A549 (cell line): ENCODE measurements at regions not wholly inside any gene's neighbourhood (a gene's known extent, or its start where the extent isn't known, plus 50 kb on each side); places are given as distances from the start of the nearest gene placed in this dataset.

Source experiments
- ATAC-seq, 2 experiments: fragments of 200-7000 bp in 1 of 2; fragments of >200 bp in 1 of 2; cut with Nextera tagmentation in 1 of 2; cut with Tn5 transposase in 1 of 2; 3 replicates each; pipeline versions ENCODE4 v1.8.0 to v1.9.1; 2018 to 2020; ENCODE audit warnings: mild to moderate bottlenecking in 1 of 2, moderate library complexity in 1 of 2
- CTCF ChIA-PET: fragments of 300-600 bp; sonication (Branson Sonifier 250); formaldehyde crosslinking; extraction: SDS; loops from one replicate; lab custom pipeline; 2021; ENCODE audit warnings: antibody characterized with exemption, inconsistent platforms; lab: Yijun Ruan, JAX
- POLR2A ChIA-PET: fragments of 350-600 bp; formaldehyde crosslinking; extraction: SDS; loops from one replicate; lab custom pipeline; 2021; ENCODE audit warnings: antibody characterized with exemption, inconsistent platforms; lab: Yijun Ruan, JAX
- DNase-seq, 2 experiments: peaks; one replicate each; pipeline versions ENCODE4 v3.0.0 to v3.0.0-alpha.2; 2011 to 2016; ENCODE audit warnings: low read depth in 1 of 2, low spot score in 1 of 2
- FAIRE-seq: peaks from 2 replicates; lab custom pipeline; 2011; peaks lifted over from hg19 to GRCh38; lab: Jason Lieb, UNC
- H3K27ac ChIP-seq, 2 experiments: fragments of >200 bp; sonication (Bioruptor Twin); formaldehyde crosslinking; 3 replicates each; pipeline ENCODE4 v1.5.1; 2016 to 2017
- H3K4me1 ChIP-seq: fragments of >200 bp; sonication (Bioruptor Twin); formaldehyde crosslinking; 3 replicates; pipeline ENCODE4 v1.6.1; 2016
- H3K4me2 ChIP-seq: fragments of >200 bp; sonication (Bioruptor Twin); formaldehyde crosslinking; 3 replicates; pipeline ENCODE4 v1.6.1; 2016
- H3K4me3 ChIP-seq: fragments of >200 bp; sonication (Bioruptor Twin); formaldehyde crosslinking; 3 replicates; pipeline ENCODE4 v1.5.1; 2016
- H3K9me3 ChIP-seq: fragments of >200 bp; sonication (Bioruptor Twin); formaldehyde crosslinking; 3 replicates; pipeline ENCODE4 v1.6.1; 2016
- CBX2 ChIP-seq: fragments of 200-600 bp; sonication (generic); IDR thresholded peaks from 2 replicates; pipeline ENCODE4 v1.6.1; 2016; ENCODE audit warnings: low read depth, mild to moderate bottlenecking, borderline replicate concordance
- CBX8 ChIP-seq: fragments of 200-600 bp; sonication (generic); IDR thresholded peaks from 2 replicates; pipeline ENCODE4 v1.6.1; 2016
- FOSB ChIP-seq: fragments of 250-450 bp; sonication (Bioruptor Pico); IDR thresholded peaks from 2 replicates; pipeline ENCODE4 v1.5.0; 2020; ENCODE audit warnings: mild to moderate bottlenecking, moderate library complexity
- HEYL ChIP-seq: fragments of 250-450 bp; sonication (Bioruptor Pico); IDR thresholded peaks from 2 replicates; pipeline ENCODE4 v1.8.0; 2021; ENCODE audit warnings: mild to moderate bottlenecking, moderate library complexity
- HOXB13 ChIP-seq: fragments of 250-450 bp; sonication (Bioruptor Pico); IDR thresholded peaks from 2 replicates; pipeline ENCODE4 v1.5.0; 2020; ENCODE audit warnings: low read depth, mild to moderate bottlenecking, moderate library complexity
- JUN ChIP-seq, 2 experiments: fragments of >200 bp; sonication (Bioruptor Twin); formaldehyde crosslinking; IDR thresholded peaks; 2 replicates in 1 of 2; 3 replicates in 1 of 2; pipeline ENCODE4 v1.6.1; 2016 to 2017
- NPAS2 ChIP-seq: fragments of 250-450 bp; sonication (Bioruptor Pico); IDR thresholded peaks from 2 replicates; pipeline ENCODE4 v1.8.0; 2022; ENCODE audit warnings: mild to moderate bottlenecking, moderate library complexity, borderline replicate concordance
- NR3C1 ChIP-seq: fragments of >200 bp; sonication (Bioruptor Twin); formaldehyde crosslinking; IDR thresholded peaks from 3 replicates; pipeline ENCODE4 v1.6.1; 2017
- POLR2A ChIP-seq: IDR thresholded peaks from 2 replicates; pipeline ENCODE4 v1.6.1; 2012; ENCODE audit warnings: mild to moderate bottlenecking, low read length
- RFX5 ChIP-seq: fragments of 450-650 bp; IDR thresholded peaks from 2 replicates; pipeline ENCODE4 v1.7.1; 2014; ENCODE audit warnings: antibody characterized with exemption, mild to moderate bottlenecking, moderate library complexity
- RNF2 ChIP-seq: fragments of 200-600 bp; sonication (generic); IDR thresholded peaks from 2 replicates; pipeline ENCODE4 v1.6.1; 2016; ENCODE audit warnings: low read depth, mild to moderate bottlenecking, antibody characterized with exemption, moderate library complexity, borderline replicate concordance
- TFCP2L1 ChIP-seq: fragments of 250-450 bp; sonication (Bioruptor Pico); IDR thresholded peaks from 2 replicates; pipeline ENCODE4 v1.5.0; 2021; ENCODE audit warnings: mild to moderate bottlenecking
- TP53 ChIP-seq: fragments of 250-450 bp; sonication (Bioruptor Pico); IDR thresholded peaks from 2 replicates; pipeline ENCODE4 v1.5.0; 2021; ENCODE audit warnings: mild to moderate bottlenecking, moderate library complexity
- WGBS: methylation state at CpG from one replicate; pipeline ENCODE4 v1.1.6; 2017; ENCODE audit errors: missing lambda C conversion rate; 5-methylcytosine and 5-hydroxymethylcytosine counted together
- TF ChIP-seq, protein P1 (sequence below): fragments of 450-650 bp; IDR thresholded peaks from 2 replicates; pipeline ENCODE4 v1.6.1; 2014; ENCODE audit warnings: antibody characterized with exemption
- TF ChIP-seq, protein P2 (sequence below): IDR thresholded peaks from 2 replicates; pipeline ENCODE4 v1.6.1; 2012
- TF ChIP-seq, protein P3 (sequence below): IDR thresholded peaks from 2 replicates; pipeline ENCODE4 v1.6.1; 2012
- TF ChIP-seq, protein P4 (sequence below): fragments of >200 bp; sonication (Bioruptor Twin); formaldehyde crosslinking; IDR thresholded peaks from 3 replicates; pipeline ENCODE4 v1.6.1; 2016
- TF ChIP-seq, protein P5 (sequence below): fragments of >200 bp; sonication (Bioruptor Twin); formaldehyde crosslinking; IDR thresholded peaks from 2 replicates; pipeline ENCODE4 v1.6.1; 2016
- TF ChIP-seq, protein P6 (sequence below): fragments of 250-450 bp; sonication (Bioruptor Pico); IDR thresholded peaks from 2 replicates; pipeline ENCODE4 v1.5.0; 2020; ENCODE audit warnings: low read depth, mild to moderate bottlenecking, moderate library complexity

DNA sequence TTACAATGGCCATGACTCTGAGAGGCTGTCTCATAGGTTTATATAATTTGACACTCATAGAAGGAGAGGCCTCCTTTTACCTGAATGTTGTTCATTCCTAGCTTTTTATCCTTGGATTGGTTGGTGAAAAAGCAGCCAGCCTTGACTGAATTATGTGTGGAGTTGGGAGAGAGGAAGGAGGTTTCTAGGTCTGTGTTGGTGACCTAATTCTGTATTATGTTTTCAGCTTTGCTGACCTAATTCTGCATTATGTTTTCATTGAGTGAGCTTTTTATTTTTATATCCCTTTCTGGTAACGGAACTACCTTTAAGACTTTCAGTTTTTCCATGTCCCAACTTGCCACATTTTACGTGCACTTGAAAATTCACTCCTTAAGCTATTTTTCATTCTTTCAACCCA is 59.1 kb upstream of the RNF144B start:
- ChIA-PET POLR2A (no interaction called here), CTCF (interaction anchor here (4.8 kb wide), 1 partner anchor 175 kb away, joined by 25 read pairs; no protein-coding TSS in a partner anchor)
- Histone ChIP-seq H3K27ac (no peak overlapping the region), H3K4me1 (no peaks in the 10 kb centered on the region), H3K9me3 (no peaks in the 10 kb centered on the region), H3K4me3 (no peak overlapping the region), H3K4me2 (no peak overlapping the region)
- no peak for FAIRE-seq
- TF ChIP-seq HEYL = no peak
- TF ChIP-seq, protein P1, sequence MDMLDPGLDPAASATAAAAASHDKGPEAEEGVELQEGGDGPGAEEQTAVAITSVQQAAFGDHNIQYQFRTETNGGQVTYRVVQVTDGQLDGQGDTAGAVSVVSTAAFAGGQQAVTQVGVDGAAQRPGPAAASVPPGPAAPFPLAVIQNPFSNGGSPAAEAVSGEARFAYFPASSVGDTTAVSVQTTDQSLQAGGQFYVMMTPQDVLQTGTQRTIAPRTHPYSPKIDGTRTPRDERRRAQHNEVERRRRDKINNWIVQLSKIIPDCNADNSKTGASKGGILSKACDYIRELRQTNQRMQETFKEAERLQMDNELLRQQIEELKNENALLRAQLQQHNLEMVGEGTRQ = no peak
- TF ChIP-seq, protein P2, sequence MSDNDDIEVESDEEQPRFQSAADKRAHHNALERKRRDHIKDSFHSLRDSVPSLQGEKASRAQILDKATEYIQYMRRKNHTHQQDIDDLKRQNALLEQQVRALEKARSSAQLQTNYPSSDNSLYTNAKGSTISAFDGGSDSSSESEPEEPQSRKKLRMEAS = no peak
- TF ChIP-seq, protein P3, sequence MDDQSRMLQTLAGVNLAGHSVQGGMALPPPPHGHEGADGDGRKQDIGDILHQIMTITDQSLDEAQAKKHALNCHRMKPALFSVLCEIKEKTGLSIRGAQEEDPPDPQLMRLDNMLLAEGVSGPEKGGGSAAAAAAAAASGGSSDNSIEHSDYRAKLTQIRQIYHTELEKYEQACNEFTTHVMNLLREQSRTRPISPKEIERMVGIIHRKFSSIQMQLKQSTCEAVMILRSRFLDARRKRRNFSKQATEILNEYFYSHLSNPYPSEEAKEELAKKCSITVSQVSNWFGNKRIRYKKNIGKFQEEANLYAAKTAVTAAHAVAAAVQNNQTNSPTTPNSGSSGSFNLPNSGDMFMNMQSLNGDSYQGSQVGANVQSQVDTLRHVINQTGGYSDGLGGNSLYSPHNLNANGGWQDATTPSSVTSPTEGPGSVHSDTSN = no peak
- TF ChIP-seq, protein P4, sequence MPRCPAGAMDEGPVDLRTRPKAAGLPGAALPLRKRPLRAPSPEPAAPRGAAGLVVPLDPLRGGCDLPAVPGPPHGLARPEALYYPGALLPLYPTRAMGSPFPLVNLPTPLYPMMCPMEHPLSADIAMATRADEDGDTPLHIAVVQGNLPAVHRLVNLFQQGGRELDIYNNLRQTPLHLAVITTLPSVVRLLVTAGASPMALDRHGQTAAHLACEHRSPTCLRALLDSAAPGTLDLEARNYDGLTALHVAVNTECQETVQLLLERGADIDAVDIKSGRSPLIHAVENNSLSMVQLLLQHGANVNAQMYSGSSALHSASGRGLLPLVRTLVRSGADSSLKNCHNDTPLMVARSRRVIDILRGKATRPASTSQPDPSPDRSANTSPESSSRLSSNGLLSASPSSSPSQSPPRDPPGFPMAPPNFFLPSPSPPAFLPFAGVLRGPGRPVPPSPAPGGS = no peak
- no peak for DNase-seq
- 83% methylated on average over 2 of the region's 2 CpGs for WGBS
- no peak for ATAC-seq

DNA sequence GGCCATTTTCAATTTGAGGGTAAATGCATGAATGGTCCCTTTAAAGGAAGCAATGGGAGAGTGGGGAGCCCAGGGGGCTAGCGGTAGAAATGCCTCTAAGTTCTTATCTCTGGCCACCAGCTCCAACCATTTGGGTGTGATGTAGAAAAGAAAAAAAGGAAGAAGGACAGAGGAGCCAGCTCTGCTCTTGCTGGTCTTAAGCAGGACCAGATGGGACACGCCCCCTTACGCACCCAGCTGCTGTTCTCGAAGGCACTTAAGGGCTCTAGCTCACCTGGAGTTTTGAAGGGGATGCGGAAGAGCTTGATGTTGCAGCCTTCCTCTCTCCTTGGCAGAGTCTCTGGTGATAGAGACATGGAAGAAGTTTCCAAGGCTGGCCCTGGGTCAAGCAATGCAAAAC is 59.5 kb upstream of the RNF144B start:
- no peak for ATAC-seq

DNA sequence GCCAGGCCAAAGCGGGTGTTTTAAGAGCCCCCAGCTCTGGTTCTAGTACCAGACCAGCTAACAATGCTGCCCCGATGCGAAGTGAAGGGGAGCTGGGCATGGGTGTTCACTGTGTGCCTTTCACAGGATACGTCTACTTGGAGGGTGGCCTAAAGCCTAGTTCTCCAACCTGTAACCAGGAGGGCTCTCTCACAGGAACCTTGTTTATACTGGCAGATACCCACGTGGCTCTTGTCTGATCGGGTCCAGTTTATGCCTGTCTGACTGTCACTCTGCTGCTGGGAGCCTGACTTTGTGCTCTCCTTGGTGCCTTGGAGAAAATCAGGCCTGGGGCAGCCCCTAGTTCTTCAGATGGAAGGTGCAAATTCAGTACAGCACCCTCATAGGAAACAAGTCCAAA is 60.2 kb upstream of the RNF144B start:
- H3K4me2 ChIP-seq = no peak overlapping the region
- ChIA-PET POLR2A (no interaction called here), CTCF (interaction anchor here (4.8 kb wide), 1 partner anchor 176 kb away, joined by 25 read pairs; no protein-coding TSS in a partner anchor)
- H3K9me3 ChIP-seq = no peaks in the 10 kb centered on the region
- H3K4me1 ChIP-seq = no peaks in the 10 kb centered on the region
- FAIRE-seq (no peak), ATAC-seq (no peak), DNase-seq (no peak)
- TF ChIP-seq FOSB (CRISPR knock-in tag) (no peak), HOXB13 (CRISPR knock-in tag) (no peak), NR3C1 (no peak), CBX8 (no peak), POLR2A (no peak), HEYL (no peak)
- TF ChIP-seq, protein P3 = no peak
- TF ChIP-seq, protein P5, sequence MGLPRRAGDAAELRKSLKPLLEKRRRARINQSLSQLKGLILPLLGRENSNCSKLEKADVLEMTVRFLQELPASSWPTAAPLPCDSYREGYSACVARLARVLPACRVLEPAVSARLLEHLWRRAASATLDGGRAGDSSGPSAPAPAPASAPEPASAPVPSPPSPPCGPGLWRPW = no peak
- TF ChIP-seq, protein P2 = no peak
- TF ChIP-seq, protein P6, sequence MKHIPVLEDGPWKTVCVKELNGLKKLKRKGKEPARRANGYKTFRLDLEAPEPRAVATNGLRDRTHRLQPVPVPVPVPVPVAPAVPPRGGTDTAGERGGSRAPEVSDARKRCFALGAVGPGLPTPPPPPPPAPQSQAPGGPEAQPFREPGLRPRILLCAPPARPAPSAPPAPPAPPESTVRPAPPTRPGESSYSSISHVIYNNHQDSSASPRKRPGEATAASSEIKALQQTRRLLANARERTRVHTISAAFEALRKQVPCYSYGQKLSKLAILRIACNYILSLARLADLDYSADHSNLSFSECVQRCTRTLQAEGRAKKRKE (CRISPR knock-in tag) = no peak
- no peak overlapping the region for H3K27ac ChIP-seq
- WGBS = 82% methylated on average over 3 of the region's 6 CpGs
- no peak overlapping the region for H3K4me3 ChIP-seq

More for the DNA sequence above, 59.5 kb upstream of the RNF144B start:
- Histone ChIP-seq H3K9me3 (no peaks in the 10 kb centered on the region), H3K27ac (no peak overlapping the region), H3K4me1 (no peaks in the 10 kb centered on the region), H3K4me2 (no peak overlapping the region), H3K4me3 (no peak overlapping the region)
- POLR2A ChIA-PET = no interaction called here
- WGBS = 87% methylated on average over 5 of the region's 5 CpGs
- DNase-seq = no peak
- CTCF ChIA-PET = interaction anchor here (4.8 kb wide), 1 partner anchor 176 kb away, joined by 25 read pairs; no protein-coding TSS in a partner anchor
- TF ChIP-seq NPAS2 (CRISPR knock-in tag) = no peak
- no peak for TF ChIP-seq TFCP2L1 (CRISPR knock-in tag)
- TF ChIP-seq, protein P1 = no peak
- no peak for TF ChIP-seq JUN (IDR thresholded peaks at IDR 0.05)
- TF ChIP-seq RFX5 = no peak
- TF ChIP-seq TP53 (CRISPR knock-in tag) = no peak
- TF ChIP-seq CBX2 = no peak
- no peak for TF ChIP-seq RNF2
- no peak for TF ChIP-seq POLR2A
- TF ChIP-seq FOSB (CRISPR knock-in tag) = no peak
- no peak for FAIRE-seq
